Vagina (tissue), 2 donors: ENCODE measurements at regions not wholly inside any gene's neighbourhood (a gene's known extent, or its start where the extent isn't known, plus 50 kb on each side); places are given as distances from the start of the nearest gene placed in this dataset.

Experiments
- CTCF ChIP-seq, 3 experiments: fragments of 450-650 bp in 2 of 3; fragments of 200-600 bp in 1 of 3; sonication (generic) in 1 of 3; IDR thresholded peaks; one replicate each; pipeline ENCODE4 v1.5.1; 2017 to 2019; ENCODE audit warnings: antibody characterized with exemption in 3 of 3, mild to moderate bottlenecking in 2 of 3, moderate library complexity in 2 of 3
- POLR2A ChIP-seq, 2 donors: fragments of 450-650 bp; IDR thresholded peaks; one replicate each; pipeline ENCODE4 v1.6.1; 2017; ENCODE audit warnings: antibody characterized with exemption in 2 of 2, mild to moderate bottlenecking in 2 of 2, moderate library complexity in 2 of 2
- POLR2AphosphoS5 ChIP-seq, 2 donors: sonication (generic); formaldehyde crosslinking; IDR thresholded peaks; one replicate each; pipeline ENCODE4 v1.9.0; 2017; ENCODE audit warnings: antibody characterized with exemption in 2 of 2, mild to moderate bottlenecking in 2 of 2, low read depth in 1 of 2; ENCODE audit not compliant: insufficient read depth in 1 of 2

- TF ChIP-seq POLR2A (IDR thresholded peaks at IDR 0.05): no peak
- no peak for TF ChIP-seq CTCF (IDR thresholded peaks at IDR 0.05)
- no peak for TF ChIP-seq POLR2AphosphoS5 (IDR thresholded peaks at IDR 0.05; ENCODE audit: insufficient read depth in 1 of 2, low read depth in 1 of 2)
Measured at GRCh38 chr22:48902001-48902869, 925.4 kb downstream of the BRD1 start.
